Upper lobe of left lung (tissue), 4 donors: ENCODE measurements at regions not wholly inside any gene's neighbourhood (a gene's known extent, or its start where the extent isn't known, plus 50 kb on each side); places are given as distances from the start of the nearest gene placed in this dataset.

Source experiments
- POLR2A ChIP-seq, 4 donors: fragments of 450-650 bp; IDR thresholded peaks; one replicate each; pipeline ENCODE4 v1.5.1; 2016 to 2017; ENCODE audit warnings: antibody characterized with exemption in 4 of 4, mild to moderate bottlenecking in 2 of 4
- POLR2AphosphoS5 ChIP-seq, 2 donors: sonication (generic); formaldehyde crosslinking; IDR thresholded peaks; one replicate each; pipeline ENCODE4 v1.5.1; 2017; ENCODE audit warnings: antibody characterized with exemption in 2 of 2
- TF ChIP-seq, protein P1 (sequence below), 6 experiments: fragments of 450-650 bp in 4 of 6; fragments of 200-600 bp in 2 of 6; sonication (generic) in 2 of 6; IDR thresholded peaks; one replicate each; pipeline ENCODE4 v1.5.1; 2016 to 2019; ENCODE audit warnings: antibody characterized with exemption in 6 of 6

DNA sequence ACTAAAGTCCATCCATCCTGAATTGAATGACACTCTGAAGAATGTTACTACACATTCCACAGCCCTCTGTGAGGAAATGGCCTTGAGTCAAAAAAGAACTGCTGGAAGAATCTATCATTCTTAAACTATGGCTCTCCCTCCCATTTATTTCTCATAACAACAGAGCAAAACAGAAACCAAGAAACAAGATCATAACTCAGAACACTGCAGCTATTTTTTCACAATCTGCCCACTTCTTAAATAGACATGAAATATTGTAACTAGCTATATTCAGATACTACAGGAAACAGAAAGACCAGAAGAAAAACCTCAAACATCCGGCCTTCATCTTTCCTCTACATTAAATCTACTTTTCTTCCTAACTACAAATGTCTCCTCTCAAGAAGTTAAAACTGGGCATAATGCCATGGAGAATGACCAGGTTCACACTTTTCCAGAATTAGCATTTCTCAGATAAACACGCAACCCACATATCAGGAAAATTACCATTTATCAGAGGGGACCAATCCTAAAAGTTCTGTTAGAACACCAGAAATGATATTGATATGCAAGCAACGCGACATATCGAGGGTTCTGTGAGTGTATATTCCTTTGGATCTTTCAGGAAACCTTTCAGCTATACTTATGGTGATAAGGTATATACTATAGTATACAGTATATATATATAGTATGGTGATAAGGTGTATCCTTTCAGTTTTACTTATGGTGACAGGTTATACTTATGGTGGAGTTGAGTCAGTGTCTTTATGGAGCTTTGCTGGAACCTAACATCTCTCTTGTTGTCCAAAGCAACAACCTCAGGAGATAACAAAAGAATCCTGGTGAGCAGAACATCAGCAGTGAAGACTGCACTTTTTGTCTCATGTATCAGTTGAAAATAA lies 60.4 kb upstream of the IRF2 start:
- TF ChIP-seq POLR2AphosphoS5 (IDR thresholded peaks at IDR 0.05) (no peak), POLR2A (IDR thresholded peaks at IDR 0.05) (no peak)
- TF ChIP-seq, protein P1, sequence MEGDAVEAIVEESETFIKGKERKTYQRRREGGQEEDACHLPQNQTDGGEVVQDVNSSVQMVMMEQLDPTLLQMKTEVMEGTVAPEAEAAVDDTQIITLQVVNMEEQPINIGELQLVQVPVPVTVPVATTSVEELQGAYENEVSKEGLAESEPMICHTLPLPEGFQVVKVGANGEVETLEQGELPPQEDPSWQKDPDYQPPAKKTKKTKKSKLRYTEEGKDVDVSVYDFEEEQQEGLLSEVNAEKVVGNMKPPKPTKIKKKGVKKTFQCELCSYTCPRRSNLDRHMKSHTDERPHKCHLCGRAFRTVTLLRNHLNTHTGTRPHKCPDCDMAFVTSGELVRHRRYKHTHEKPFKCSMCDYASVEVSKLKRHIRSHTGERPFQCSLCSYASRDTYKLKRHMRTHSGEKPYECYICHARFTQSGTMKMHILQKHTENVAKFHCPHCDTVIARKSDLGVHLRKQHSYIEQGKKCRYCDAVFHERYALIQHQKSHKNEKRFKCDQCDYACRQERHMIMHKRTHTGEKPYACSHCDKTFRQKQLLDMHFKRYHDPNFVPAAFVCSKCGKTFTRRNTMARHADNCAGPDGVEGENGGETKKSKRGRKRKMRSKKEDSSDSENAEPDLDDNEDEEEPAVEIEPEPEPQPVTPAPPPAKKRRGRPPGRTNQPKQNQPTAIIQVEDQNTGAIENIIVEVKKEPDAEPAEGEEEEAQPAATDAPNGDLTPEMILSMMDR (IDR thresholded peaks at IDR 0.05): no peak
